Panc1 (cell line): ENCODE measurements at regions not wholly inside any gene's neighbourhood (a gene's known extent, or its start where the extent isn't known, plus 50 kb on each side); places are given as distances from the start of the nearest gene placed in this dataset.

Source experiments
- ATAC-seq: fragments of 200-7000 bp; cut with Tn5 transposase; 2 replicates; pipeline ENCODE4 v1.9.1; 2020; ENCODE audit warnings: mild to moderate bottlenecking, moderate library complexity
- BruUV-seq: library from RNA; stranded (reverse); fragments of 400-500 nt; replicated peaks from 2 replicates; lab custom pipeline; 2021; lab: Mats Ljungman, UMichigan
- CTCF ChIA-PET: fragments of 300-600 bp; sonication (Branson Sonifier 250); formaldehyde crosslinking; loops from one replicate; lab custom pipeline; 2022; ENCODE audit warnings: antibody characterized with exemption; lab: Charles Lee
- POLR2A ChIA-PET: fragments of 300-600 bp; sonication (Branson Sonifier 250); formaldehyde crosslinking; loops from one replicate; lab custom pipeline; 2022; ENCODE audit warnings: antibody characterized with exemption; lab: Charles Lee
- DNase-seq: peaks from one replicate; pipeline ENCODE4 v3.0.0-alpha.2; 2010; ENCODE audit warnings: low read depth, low spot score
- H3K27ac ChIP-seq: 2 replicates; pipeline ENCODE4 v1.5.1; 2011; ENCODE audit warnings: mild to moderate bottlenecking, low read length, inconsistent platforms
- H3K27me3 ChIP-seq: fragments of 200-500 bp; sonication (Bioruptor generic); 2 replicates; pipeline ENCODE4 v1.6.0; 2014; ENCODE audit warnings: low read length, inconsistent platforms; ENCODE audit not compliant: control insufficient read depth, insufficient read depth
- H3K36me3 ChIP-seq: fragments of 200-500 bp; sonication (Bioruptor generic); 2 replicates; pipeline ENCODE4 v1.5.1; 2014; ENCODE audit warnings: inconsistent platforms, mild to moderate bottlenecking, low read length, moderate library complexity; ENCODE audit not compliant: control insufficient read depth, insufficient read depth
- H3K4me1 ChIP-seq: 2 replicates; pipeline ENCODE4 v1.5.1; 2011; ENCODE audit warnings: inconsistent platforms, mild to moderate bottlenecking, low read length, moderate library complexity; ENCODE audit not compliant: control insufficient read depth, insufficient read depth
- H3K4me3 ChIP-seq, 2 experiments: 2 replicates each; pipeline ENCODE4 v1.5.1; 2011 to 2012; ENCODE audit warnings: low read depth in 2 of 2, low read length in 2 of 2, mild to moderate bottlenecking in 2 of 2, inconsistent platforms in 1 of 2, moderate library complexity in 1 of 2
- H3K9me3 ChIP-seq: fragments of 200-500 bp; sonication (Bioruptor generic); 2 replicates; pipeline ENCODE4 v1.5.1; 2014; ENCODE audit warnings: low read depth, mild to moderate bottlenecking, inconsistent platforms, low read length, moderate library complexity; ENCODE audit not compliant: control insufficient read depth, insufficient read depth
- CTCF ChIP-seq: fragments of 450-650 bp; IDR thresholded peaks from 2 replicates; pipeline ENCODE4 v1.5.1; 2017; ENCODE audit warnings: mild to moderate bottlenecking
- POLR2AphosphoS5 ChIP-seq: IDR thresholded peaks from 2 replicates; pipeline ENCODE4 v1.6.1; 2012; ENCODE audit warnings: mild to moderate bottlenecking, low read depth, low read length, moderate library complexity
- REST ChIP-seq, 2 experiments: IDR thresholded peaks; 2 replicates each; pipeline ENCODE4 v1.6.1; 2011 to 2012; ENCODE audit warnings: low read depth in 2 of 2, control low read depth in 1 of 2, low read length in 1 of 2, mild to moderate bottlenecking in 1 of 2, moderate library complexity in 1 of 2; ENCODE audit not compliant: insufficient read depth in 1 of 2
- SIN3A ChIP-seq: IDR thresholded peaks from 2 replicates; pipeline ENCODE4 v1.6.1; 2012; ENCODE audit warnings: low read depth, mild to moderate bottlenecking, low read length, moderate library complexity, borderline replicate concordance; ENCODE audit not compliant: insufficient read depth
- TCF7L2 ChIP-seq: IDR thresholded peaks from 2 replicates; pipeline ENCODE4 v1.6.1; 2011; ENCODE audit warnings: mild to moderate bottlenecking, low read depth, low read length, inconsistent platforms
- in situ Hi-C: cut with HindIII; loops from 2 replicates; pipeline ENCODE4 v1.10.0; 2016; ENCODE audit warnings: low sequenced_read_pairs, low pct_unique_long_range_greater_than_20kb
- intact Hi-C: fragments of 100-400 bp; cut with micrococcal nuclease; formaldehyde crosslinking; loops from one replicate; pipeline ENCODE4 v1.10.0; 2022; ENCODE audit not compliant: unreplicated experiment

- no peaks in the 10 kb centered on the region for H3K9me3 ChIP-seq
- BruUV-seq: no TSS peak
- no peak overlapping the region for H3K4me3 ChIP-seq
- H3K4me1 ChIP-seq: no peaks in the 10 kb centered on the region
- in situ Hi-C loops: no loop called here
- H3K27me3 ChIP-seq: no peaks in the 10 kb centered on the region
- no peak for TF ChIP-seq CTCF
- no peak for TF ChIP-seq TCF7L2
- no peak for TF ChIP-seq POLR2AphosphoS5
- TF ChIP-seq REST (IDR thresholded peaks at IDR 0.05; ENCODE audit: insufficient read depth in 1 of 2, low read depth in 2 of 2, low read length in 1 of 2): no peak
- no peak for TF ChIP-seq SIN3A
- ChIA-PET CTCF (no interaction called here), POLR2A (no interaction called here)
- no peak overlapping the region for H3K27ac ChIP-seq
- no peaks in the 10 kb centered on the region for H3K36me3 ChIP-seq
- DNase-seq (no peak), ATAC-seq (no peak)
- intact Hi-C loops: no loop called here
Observed at GRCh38 chr3:55202326-55202725, 274.5 kb upstream of the LRTM1 start.

GRCh38 chr3:55201779-55202178, 273.9 kb upstream of the LRTM1 start:
- no peak for ATAC-seq
- Histone ChIP-seq H3K36me3 (no peaks in the 10 kb centered on the region), H3K27ac (no peak overlapping the region), H3K27me3 (no peaks in the 10 kb centered on the region), H3K4me1 (no peaks in the 10 kb centered on the region), H3K9me3 (no peaks in the 10 kb centered on the region), H3K4me3 (no peak overlapping the region)
- POLR2A ChIA-PET: no interaction called here
- no TSS peak for BruUV-seq
- CTCF ChIA-PET: no interaction called here
- DNase-seq: no peak
- intact Hi-C loops (no loop called here), in situ Hi-C loops (no loop called here)
- TF ChIP-seq SIN3A (no peak), CTCF (no peak), TCF7L2 (no peak), REST (IDR thresholded peaks at IDR 0.05; ENCODE audit: insufficient read depth in 1 of 2, low read depth in 2 of 2, low read length in 1 of 2) (no peak), POLR2AphosphoS5 (no peak)
